ENCODE measurements at regions not wholly inside any gene's neighbourhood (a gene's known extent, or its start where the extent isn't known, plus 50 kb on each side); places are given as distances from the start of the nearest gene placed in this dataset.

- TF ChIP-seq CTCF (IDR thresholded peaks at IDR 0.05) = no peak
Measured at GRCh38 chr6:113522376-113522775, 334.8 kb upstream of the MARCKS start.

- no peak for TF ChIP-seq CTCF (IDR thresholded peaks at IDR 0.05)
Measured at GRCh38 chr6:113524826-113525225, 332.3 kb upstream of the MARCKS start.

- no peak for TF ChIP-seq CTCF (IDR thresholded peaks at IDR 0.05)
Measured at GRCh38 chr6:113526553-113526952, 330.6 kb upstream of the MARCKS start.

- TF ChIP-seq CTCF (IDR thresholded peaks at IDR 0.05) = no peak
Measured at GRCh38 chr6:113526995-113527394, 330.1 kb upstream of the MARCKS start.

DNA sequence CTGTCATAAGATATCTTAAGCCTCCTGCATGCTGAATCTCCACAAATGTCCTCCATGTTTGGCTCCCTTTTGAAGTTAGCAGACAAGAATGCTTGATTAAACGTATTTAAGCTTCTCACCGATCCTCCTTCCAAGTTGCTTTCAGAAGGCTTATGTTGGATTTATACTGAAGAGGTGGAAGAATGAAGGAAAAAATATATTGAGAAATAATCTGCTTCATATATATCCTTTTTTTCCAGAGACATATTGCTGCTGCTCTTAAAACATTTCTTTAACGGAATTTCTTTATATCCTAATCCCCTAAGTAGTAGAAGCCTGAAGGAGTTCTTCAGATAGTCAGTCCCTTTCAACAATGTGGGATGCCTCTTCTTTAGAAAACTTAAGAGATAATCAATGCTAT is 329.0 kb upstream of the MARCKS start:
- TF ChIP-seq CTCF (IDR thresholded peaks at IDR 0.05) = no peak

DNA sequence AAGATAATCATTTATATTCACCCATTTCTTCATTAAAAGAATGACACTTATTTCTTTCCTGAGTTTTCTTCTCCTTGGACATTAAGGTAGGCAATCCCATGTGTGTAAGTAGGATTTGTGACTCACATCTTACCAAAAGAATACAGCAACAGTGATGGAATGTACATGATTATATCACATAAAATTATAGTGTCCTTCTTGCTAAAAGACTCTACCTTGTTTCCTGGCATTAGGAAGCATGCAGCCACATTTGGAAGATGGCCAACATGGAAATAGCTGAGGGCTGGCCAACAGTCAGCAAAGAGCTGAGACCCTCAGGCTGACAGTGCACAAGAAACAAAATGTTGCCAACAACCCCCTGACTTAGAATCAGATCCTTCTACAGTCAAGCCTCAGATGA is 327.9 kb upstream of the MARCKS start:
- no peak for TF ChIP-seq CTCF (IDR thresholded peaks at IDR 0.05)

GRCh38 chr6:113529879-113530278 is 327.3 kb upstream of the MARCKS start:
- TF ChIP-seq CTCF (IDR thresholded peaks at IDR 0.05) = no peak

DNA sequence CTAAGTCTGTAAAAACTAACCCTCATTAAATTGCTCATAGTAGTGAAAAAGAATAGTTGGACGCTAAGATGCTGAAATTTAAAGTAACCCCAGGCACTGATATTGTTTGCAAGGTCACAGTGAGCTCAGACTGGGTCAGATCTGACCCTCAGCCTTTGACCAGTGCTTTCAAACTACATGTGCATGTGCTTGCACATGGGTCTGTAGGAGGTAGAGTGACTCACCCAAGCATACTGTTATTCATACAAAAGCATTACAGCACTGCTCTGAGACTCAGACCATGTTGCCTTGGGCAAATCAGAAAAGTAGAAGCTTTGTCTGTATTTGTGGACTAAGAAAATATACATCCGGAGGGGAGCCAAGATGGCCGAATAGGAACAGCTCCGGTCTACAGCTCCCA is 326.4 kb upstream of the MARCKS start:
- TF ChIP-seq CTCF (IDR thresholded peaks at IDR 0.05) = no peak
